Keratinocyte (primary cell): ENCODE measurements at regions not wholly inside any gene's neighbourhood (a gene's known extent, or its start where the extent isn't known, plus 50 kb on each side); places are given as distances from the start of the nearest gene placed in this dataset.

Experiments
- DNase-seq: peaks from one replicate; pipeline ENCODE4 v3.0.0-alpha.2; 2011; ENCODE audit warnings: low read depth, missing footprints, low spot score
- FAIRE-seq: peaks from 2 replicates; lab custom pipeline; 2011; peaks lifted over from hg19 to GRCh38; lab: Jason Lieb, UNC
- H2AFZ ChIP-seq: 2 replicates; pipeline ENCODE4 v1.6.0; 2012; ENCODE audit warnings: low read length, control low read depth, inconsistent platforms; ENCODE audit not compliant: control insufficient read depth
- H3K27ac ChIP-seq: 2 replicates; pipeline ENCODE4 v1.5.1; 2011; ENCODE audit warnings: low read length; ENCODE audit not compliant: control insufficient read depth, insufficient read depth
- H3K27me3 ChIP-seq: 3 replicates; pipeline ENCODE4 v1.6.0; 2011; ENCODE audit warnings: low read length; ENCODE audit not compliant: control insufficient read depth, insufficient read depth; ENCODE audit errors: extremely low read depth
- H3K36me3 ChIP-seq, 2 experiments: 2 replicates in 1 of 2; 3 replicates in 1 of 2; pipeline ENCODE4 v1.5.1; 2011; ENCODE audit warnings: low read length in 2 of 2, mild to moderate bottlenecking in 1 of 2; ENCODE audit not compliant: control insufficient read depth in 2 of 2, insufficient read depth in 2 of 2; ENCODE audit errors: extremely low read depth in 1 of 2
- H3K4me1 ChIP-seq: 3 replicates; pipeline ENCODE4 v1.5.1; 2011; ENCODE audit warnings: low read length; ENCODE audit not compliant: control insufficient read depth, insufficient read depth; ENCODE audit errors: extremely low read depth
- H3K4me2 ChIP-seq: 3 replicates; pipeline ENCODE4 v1.6.0; 2011; ENCODE audit warnings: low read depth, low read length; ENCODE audit not compliant: control insufficient read depth, insufficient read depth; ENCODE audit errors: extremely low read depth
- H3K4me3 ChIP-seq, 3 experiments: fragments of 200-600 bp in 1 of 3; sonication (generic) in 1 of 3; 2 replicates in 2 of 3; 3 replicates in 1 of 3; pipeline ENCODE4 v1.5.1; 2011 to 2016; ENCODE audit warnings: low read length in 3 of 3, mild to moderate bottlenecking in 3 of 3, control low read depth in 2 of 3, inconsistent platforms in 1 of 3, low read depth in 1 of 3, mixed read lengths in 1 of 3, mixed run types in 1 of 3, moderate library complexity in 1 of 3; ENCODE audit not compliant: control insufficient read depth in 2 of 3, insufficient read depth in 2 of 3; ENCODE audit errors: extremely low read depth in 1 of 3
- H3K79me2 ChIP-seq: 2 replicates; pipeline ENCODE4 v1.6.0; 2012; ENCODE audit warnings: low read length; ENCODE audit not compliant: control insufficient read depth, insufficient read depth
- H3K9ac ChIP-seq: 3 replicates; pipeline ENCODE4 v1.6.0; 2011; ENCODE audit warnings: low read length; ENCODE audit not compliant: control insufficient read depth, insufficient read depth; ENCODE audit errors: extremely low read depth
- H3K9me1 ChIP-seq: 3 replicates; pipeline ENCODE4 v1.6.0; 2011; ENCODE audit warnings: low read length; ENCODE audit not compliant: control insufficient read depth, insufficient read depth; ENCODE audit errors: extremely low read depth
- H3K9me3 ChIP-seq: 2 replicates; pipeline ENCODE4 v1.5.1; 2012; ENCODE audit warnings: low read depth, low read length; ENCODE audit not compliant: control insufficient read depth
- H4K20me1 ChIP-seq: 3 replicates; pipeline ENCODE4 v1.6.0; 2011; ENCODE audit warnings: low read length; ENCODE audit not compliant: control insufficient read depth, insufficient read depth; ENCODE audit errors: extremely low read depth
- CTCF ChIP-seq, 3 experiments: IDR thresholded peaks in 1 of 3; conservative IDR thresholded peaks in 1 of 3; optimal IDR thresholded peaks in 1 of 3; 2 replicates in 2 of 3; 3 replicates in 1 of 3; pipeline versions ENCODE3 to v1.5.1; 2011; ENCODE audit warnings: low read length in 3 of 3, mild to moderate bottlenecking in 3 of 3, moderate library complexity in 2 of 3, control low read depth in 1 of 3, inconsistent platforms in 1 of 3; ENCODE audit not compliant: insufficient read depth in 2 of 3; ENCODE audit errors: extremely low read depth in 1 of 3
- EZH2 ChIP-seq: IDR thresholded peaks from one replicate; pipeline ENCODE4 v1.6.1; 2012; ENCODE audit warnings: inconsistent platforms, mild to moderate bottlenecking, low read length, moderate library complexity
- dilution Hi-C: fragments of 300-500 bp; cut with MboI; formaldehyde crosslinking; loops from one replicate; pipeline ENCODE4 v1.7.0; 2020; ENCODE audit warnings: low sequenced_read_pairs; ENCODE audit not compliant: extremely low pct_ligation_motif_present

GRCh38 chr12:75795125-75795524 lies 236.5 kb downstream of the PHLDA1 start:
- Histone ChIP-seq H3K9me1 (no peaks in the 10 kb centered on the region), H3K4me1 (peaks cover 27% of the 10 kb centered on the region), H3K4me3 (no peak overlapping the region), H3K79me2 (no peaks in the 10 kb centered on the region), H3K4me2 (no peak overlapping the region), H3K9ac (no peak overlapping the region), H3K27ac (no peak overlapping the region), H4K20me1 (no peaks in the 10 kb centered on the region), H3K36me3 (no peaks in the 10 kb centered on the region), H3K27me3 (no peaks in the 10 kb centered on the region), H2AFZ (no peak overlapping the region), H3K9me3 (no peaks in the 10 kb centered on the region)
- TF ChIP-seq EZH2, result no peak
- no peak for TF ChIP-seq CTCF (optimal IDR thresholded peaks at IDR 0.05 in 1 of 3, IDR thresholded peaks at IDR 0.05 in 1 of 3, conservative IDR thresholded peaks at IDR 0.05 in 1 of 3; ENCODE audit: extremely low read depth in 1 of 3, insufficient read depth in 2 of 3, low read length in 3 of 3)
- DNase-seq, result no peak
- FAIRE-seq, result no peak
- dilution Hi-C loops, result no loop called here

GRCh38 chr12:75792687-75793086 lies 238.9 kb downstream of the PHLDA1 start:
- Histone ChIP-seq H3K27ac (peak overlapping the region; percentile 30), H3K36me3 (no peaks in the 10 kb centered on the region), H3K9ac (no peak overlapping the region), H3K4me3 (no peak overlapping the region), H3K79me2 (no peaks in the 10 kb centered on the region), H4K20me1 (no peaks in the 10 kb centered on the region), H3K9me3 (no peaks in the 10 kb centered on the region), H3K9me1 (no peaks in the 10 kb centered on the region), H3K4me2 (no peak overlapping the region), H3K4me1 (peaks cover 35% of the 10 kb centered on the region), H3K27me3 (no peaks in the 10 kb centered on the region), H2AFZ (no peak overlapping the region)
- TF ChIP-seq EZH2 (no peak), CTCF (optimal IDR thresholded peaks at IDR 0.05 in 1 of 3, IDR thresholded peaks at IDR 0.05 in 1 of 3, conservative IDR thresholded peaks at IDR 0.05 in 1 of 3; ENCODE audit: extremely low read depth in 1 of 3, insufficient read depth in 2 of 3, low read length in 3 of 3) (no peak)
- no peak for DNase-seq
- FAIRE-seq, result no peak
- dilution Hi-C loops, result no loop called here
